ENCODE measurements at regions not wholly inside any gene's neighbourhood (a gene's known extent, or its start where the extent isn't known, plus 50 kb on each side); places are given as distances from the start of the nearest gene placed in this dataset.
"Not testable (repeated sequence)": the region's sequence is repeated elsewhere in the genome, so short reads cannot be mapped to it uniquely, and the experiment has no call there.

DNA sequence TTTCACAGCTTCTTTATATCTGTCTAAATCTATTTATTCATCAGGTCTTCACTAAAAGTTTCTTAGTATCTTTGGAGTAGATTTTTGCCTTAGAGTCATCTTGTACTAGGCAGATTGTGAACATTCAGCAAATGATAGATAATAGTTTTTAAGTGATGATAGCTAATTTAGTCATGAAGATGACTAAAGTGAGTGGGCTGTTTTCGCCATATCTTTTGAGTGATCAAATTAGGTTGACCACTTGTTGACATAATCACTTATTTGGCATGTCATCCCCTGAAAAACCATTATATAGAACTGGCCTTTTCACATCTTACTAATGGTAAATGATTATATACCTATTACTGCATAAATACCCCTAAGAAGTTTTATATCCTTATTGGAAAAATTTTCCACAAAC, 999.2 kb downstream of the PCDH17 start:
- DNase-seq = no peak

DNA sequence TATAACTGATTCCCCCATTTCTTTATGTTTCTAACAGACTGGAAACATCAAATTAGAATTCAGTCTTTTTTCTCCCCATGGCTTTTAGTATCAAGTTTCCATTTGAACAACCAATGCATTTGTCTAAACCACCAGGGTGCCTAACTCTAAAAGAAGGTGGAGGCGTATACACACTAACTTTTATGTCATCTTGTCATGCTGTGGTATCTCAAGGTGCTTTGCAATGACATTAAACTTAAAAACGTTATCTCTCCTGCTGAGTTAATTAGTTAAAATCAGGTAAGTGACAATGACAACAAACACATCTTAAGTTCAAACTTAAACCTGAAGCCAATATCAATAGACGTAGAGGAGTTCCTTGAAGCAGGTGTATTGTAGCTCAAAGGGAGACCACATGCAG, 1001.7 kb downstream of the PCDH17 start:
- no peak for DNase-seq

DNA sequence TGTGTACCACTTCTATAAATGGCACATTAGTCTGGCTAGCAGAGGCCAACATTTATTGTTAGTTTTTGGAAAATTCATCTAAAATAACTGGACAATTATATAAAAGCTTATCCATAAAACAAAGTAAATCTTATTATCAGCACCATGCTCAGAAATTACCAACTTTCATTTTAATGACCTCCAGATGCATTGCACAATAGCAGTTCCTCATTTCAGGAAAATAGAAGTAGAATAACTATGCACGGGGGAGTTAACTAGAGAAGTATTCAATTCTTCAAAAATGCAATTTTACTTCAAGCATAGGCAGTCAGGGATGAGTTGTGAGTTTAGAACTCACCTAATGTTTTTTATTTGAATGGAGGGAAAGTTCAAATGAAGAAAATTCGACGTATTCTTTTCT, 1023.5 kb downstream of the PCDH17 start:
- peak; percentile 86 for DNase-seq

DNA sequence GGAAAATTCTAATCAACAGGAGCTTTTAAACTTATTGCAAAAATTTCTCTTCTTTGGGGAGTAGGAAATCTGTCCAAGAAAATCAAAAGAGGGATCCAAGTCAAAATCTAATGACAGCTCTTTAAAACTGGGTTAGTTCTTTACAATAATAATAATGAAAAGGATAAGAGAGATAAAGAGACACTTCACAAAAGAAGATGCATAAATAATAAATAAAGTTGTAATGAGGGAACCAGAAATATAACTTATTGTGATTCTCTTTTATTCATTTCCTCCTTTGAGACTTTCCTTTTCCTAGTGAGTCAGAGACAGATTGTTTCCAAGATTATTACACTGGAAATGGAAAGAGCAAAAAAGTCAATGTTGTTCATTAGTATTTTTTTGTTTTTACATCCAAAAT, 1029.3 kb downstream of the PCDH17 start:
- no peak for DNase-seq

DNA sequence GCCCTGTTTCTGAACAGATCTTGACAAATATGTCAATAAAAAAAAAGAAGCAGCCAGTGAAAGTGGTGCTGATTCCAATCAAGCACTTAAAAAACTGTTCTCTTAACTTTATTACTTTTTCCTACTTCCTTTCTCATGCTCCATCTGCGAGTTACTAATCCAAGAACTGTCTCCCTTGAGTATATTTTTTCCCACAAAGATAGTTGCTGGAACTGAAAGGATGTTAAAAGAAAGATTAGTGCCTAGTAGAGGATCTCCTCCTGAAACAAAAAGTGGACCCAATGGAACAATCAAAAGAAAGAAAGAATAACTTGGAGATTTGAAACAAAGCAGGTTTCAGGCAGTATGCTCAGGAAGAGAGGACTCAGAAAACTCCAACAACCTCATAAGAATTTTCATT, 1034.8 kb downstream of the PCDH17 start:
- DNase-seq = no peak

DNA sequence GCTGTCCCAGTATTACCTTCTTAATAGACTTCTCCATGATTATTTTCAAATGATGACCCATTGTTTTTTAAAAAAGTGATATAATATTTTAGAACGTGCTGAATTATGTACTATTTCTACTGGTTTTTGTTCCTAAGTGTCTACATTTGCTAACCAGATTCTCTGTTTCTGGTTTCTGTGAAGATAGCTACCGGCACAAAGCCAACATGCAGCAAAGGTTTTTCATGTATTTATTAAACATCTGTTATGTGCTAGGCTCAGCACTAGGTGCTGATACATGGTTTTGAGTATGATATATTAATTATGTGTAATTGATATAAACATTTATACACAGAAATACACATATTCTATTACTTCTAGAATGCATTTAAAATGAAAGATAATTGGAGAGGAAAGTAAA, 1035.6 kb downstream of the PCDH17 start:
- no peak for DNase-seq

DNA sequence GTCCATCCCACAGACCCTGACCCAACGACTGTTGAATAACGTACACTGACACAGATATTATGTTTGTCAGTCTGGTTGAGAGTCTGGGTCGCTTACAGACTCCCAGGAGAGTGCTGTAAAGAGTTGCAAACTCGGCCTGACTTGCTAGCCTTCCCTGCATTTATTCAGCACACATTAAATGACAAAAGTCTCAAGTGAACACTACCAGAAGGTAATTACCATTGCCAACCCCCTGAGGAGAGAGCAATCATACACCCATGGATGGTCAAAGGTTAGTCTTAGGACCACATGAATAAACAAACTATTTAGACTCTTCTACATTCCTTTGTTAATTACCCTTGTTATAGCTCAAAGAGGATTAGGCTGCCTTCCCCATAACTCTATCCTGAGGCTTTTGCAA, 1048.6 kb downstream of the PCDH17 start:
- no peak for DNase-seq

DNA sequence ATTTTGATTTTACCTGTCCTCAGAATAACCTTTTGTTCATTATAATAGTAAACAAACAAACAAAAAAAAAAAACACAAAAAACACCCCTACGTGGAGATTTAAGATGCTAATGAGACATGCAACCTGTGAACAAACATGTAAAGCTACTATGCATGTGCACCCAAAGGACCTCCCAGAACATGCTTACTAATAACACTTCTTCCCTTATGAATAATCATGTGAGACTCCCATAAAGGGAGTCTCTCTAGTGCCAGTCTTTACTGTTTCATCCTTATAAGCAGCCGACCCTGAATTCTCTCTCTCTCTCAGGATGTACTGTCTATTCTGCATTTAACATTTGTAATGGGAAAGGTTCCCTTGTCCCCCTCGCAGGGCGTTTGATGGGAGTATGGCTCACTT, 1051.1 kb downstream of the PCDH17 start:
- no peak for DNase-seq

DNA sequence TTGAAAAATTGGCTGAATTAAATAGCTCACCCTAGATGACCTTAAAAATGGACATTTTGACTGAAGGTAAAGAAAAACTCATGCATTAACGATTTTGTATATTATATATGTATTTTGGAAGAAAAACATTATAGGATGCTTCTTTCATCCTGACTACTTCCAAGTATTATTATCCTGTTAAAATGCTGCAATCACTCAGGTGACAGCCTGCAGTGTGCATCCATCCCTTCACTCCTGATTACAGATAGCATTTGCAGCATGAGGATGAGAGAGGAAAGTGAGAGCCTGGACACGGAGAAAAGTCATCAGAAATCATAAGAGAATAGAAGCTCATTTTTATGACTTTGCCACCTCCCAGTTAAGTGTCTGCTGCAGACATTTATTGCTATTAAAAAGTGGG, 1055.6 kb downstream of the PCDH17 start:
- DNase-seq = no peak

DNA sequence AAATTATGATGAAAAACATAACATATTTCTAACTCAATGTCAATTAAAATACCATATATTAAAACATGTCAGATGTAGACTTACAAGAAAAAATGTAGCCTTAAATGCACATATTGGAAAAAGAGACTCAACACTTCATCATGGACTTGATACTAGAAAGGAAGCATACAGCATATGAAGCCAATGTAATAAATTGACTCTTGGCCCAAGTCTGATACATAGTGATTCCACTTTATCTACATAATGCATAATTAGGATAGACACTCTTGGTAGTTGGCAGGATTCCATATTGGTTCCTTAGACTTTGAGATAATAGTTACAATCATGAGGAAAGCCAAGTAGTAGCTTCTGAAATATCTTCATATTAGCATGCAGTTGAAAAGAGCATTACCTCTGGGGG, 1067.0 kb downstream of the PCDH17 start:
- no peak for DNase-seq

DNA sequence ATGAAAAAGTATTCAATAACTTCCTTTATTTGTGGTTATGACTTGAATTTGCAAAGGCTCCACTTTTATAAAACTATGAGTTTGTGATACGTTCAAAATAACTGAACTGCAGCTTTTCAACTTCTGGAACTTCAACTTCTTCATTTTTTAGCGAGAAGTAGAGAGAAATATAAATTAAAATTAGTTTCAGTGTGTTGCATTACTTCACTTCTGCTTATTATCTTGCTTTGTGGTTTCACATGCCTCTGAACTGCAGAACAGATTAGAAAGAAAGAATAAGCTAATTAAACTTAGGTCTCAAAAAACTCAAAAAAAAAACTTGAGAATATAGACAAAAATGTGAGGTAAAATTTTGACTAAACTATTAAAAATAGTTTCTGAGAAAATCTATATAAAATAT, 1073.4 kb downstream of the PCDH17 start:
- DNase-seq = peak; percentile 85

DNA sequence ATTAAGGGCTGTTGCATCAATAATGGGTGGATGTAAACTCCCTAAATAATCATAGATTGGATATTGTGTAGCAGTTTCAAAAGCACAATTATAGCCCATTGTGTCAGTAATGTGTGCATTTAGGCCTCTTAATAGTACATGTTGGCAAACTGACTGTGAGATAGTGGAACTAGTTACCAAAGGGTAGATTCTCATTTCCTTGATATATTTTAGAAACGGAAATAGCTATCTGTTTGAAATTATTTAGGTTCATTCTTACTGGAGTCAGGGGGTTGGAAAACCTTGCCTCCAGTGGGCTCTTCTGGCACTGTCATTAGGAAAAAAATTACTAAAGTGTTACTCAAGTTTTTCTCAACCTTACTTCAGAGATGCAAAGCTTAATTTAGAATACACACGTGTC, 1074.9 kb downstream of the PCDH17 start:
- DNase-seq = no peak

DNA sequence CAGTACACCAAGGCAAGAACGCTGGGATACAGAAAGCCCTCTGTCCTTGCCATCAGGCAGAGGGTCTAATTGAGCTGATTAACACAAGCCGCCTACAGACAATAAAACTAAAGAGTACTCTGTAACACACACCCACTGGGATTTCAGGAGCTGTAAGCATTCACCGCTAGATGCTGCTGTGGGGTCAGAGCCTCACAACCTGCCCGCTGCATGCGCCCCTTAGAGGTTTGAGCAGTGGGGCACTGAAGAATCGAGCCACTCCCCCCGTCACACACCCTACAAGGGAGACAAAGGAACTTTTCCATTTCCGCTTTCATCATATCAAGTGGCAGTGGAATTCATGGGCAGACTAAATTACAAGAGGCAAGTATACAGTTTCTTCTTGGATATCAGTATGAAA, 1080.6 kb downstream of the PCDH17 start:
- DNase-seq = no peak

DNA sequence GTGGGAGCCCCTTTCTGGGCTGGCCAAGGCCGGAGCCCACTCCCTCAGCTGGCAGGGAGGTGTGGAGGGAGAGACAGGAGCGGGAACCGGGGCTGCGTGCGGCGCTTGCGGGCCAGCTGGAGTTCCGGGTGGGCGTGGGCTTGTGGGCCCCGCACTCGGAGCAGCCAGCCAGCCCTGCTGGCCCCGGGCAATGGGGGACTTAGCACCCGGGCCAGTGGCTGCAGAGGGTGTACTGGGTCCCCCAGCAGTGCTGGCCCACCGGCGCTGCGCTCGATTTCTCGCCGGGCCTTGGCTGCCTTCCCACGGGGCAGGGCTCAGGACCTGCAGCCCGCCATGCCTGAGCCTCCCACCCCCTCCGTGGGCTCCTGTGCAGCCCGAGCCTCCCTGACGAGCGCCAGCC, 1082.5 kb downstream of the PCDH17 start:
- not testable (repeated sequence) for DNase-seq

DNA sequence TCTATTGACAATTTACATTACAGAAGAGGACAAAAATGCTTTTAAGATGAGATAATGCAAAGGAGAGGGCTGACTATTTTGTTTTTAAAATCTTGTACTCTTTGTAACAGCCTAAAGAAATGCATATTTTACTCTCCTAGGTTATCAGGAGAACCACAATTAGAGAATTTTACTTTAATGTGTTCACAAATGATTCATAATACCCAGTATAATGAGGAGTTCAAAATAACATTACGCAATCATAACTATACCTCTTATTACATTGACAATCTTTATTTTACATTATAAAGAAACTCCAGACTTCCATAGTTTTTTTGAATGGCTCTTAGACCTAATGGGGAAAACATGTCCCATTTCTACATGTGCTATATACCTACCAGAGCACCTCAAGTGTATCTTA, 1089.7 kb downstream of the PCDH17 start:
- no peak for DNase-seq

DNA sequence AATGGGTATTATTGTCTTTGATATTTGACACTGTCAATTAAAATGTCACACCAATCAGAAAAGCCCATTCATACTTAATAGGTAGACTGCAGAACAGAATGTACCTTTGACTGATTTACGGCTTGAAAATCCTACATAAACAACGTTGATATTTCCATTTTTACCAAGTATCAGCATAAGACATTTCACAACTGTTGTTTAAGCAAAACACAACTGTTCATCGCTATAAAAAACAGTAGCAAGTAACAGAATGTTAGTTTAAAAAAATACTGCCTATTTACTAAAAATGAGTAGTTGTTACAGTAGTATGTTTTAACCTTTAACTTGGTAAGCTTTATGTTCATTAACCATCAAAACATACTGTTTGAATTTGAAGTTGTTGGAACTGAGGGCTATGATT, 1096.6 kb downstream of the PCDH17 start:
- no peak for DNase-seq

DNA sequence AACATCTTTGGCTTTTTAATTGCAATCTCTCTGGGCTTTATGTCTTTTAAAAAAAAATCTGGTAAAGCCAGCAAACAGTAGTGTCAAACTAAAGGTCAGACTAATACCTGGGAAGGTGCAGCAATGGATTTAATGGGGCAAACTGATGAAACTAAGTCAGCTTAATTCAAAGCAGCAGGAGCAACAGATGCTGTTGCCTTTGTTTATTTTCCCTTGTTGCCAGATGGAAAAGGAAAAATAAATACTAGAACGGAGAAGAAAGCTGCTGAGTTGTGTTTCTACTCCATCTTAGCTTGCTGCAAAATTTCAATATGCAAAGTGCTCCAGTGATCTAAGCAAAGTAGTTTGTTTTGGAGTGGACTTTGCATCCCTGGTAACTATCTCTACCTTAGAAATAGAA, 1097.8 kb downstream of the PCDH17 start:
- no peak for DNase-seq

DNA sequence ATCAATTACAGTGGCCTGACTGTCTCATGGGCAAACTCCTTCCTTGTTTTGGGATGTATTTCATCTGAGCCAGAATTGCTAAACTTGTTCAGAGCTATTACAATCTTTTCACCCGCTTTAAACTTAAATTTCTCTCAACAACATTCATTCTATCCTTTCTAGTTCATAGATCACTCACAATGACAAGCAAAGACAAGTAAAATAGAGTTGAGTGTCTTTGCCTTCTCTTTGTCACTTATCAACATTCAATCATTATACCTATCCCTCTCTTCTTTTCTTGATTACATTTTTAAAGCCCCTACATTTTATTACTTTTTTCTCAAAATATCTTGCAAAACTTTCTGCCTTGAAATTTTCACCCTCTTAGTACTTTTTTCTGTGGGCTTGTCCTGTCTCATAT, 1113.1 kb downstream of the PCDH17 start:
- no peak for DNase-seq

DNA sequence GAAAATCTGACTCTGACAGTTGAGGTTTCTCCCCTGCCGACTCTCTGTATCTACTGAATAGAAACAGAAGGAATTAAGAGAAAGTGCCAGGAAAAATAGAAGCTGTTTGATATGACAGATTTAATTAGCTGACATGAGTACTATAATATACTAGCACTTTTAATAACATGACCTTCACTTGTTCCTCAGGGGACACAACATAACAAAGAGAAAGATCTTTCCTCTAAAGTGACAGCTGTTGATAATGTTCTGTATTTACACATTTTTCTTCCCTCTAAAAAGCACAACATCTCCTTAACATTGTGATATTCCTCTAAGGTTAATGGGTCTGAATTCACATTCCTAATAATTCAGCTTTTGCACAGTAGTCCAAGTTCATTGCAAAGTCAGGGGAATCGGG, 1136.0 kb downstream of the PCDH17 start:
- no peak for DNase-seq

DNA sequence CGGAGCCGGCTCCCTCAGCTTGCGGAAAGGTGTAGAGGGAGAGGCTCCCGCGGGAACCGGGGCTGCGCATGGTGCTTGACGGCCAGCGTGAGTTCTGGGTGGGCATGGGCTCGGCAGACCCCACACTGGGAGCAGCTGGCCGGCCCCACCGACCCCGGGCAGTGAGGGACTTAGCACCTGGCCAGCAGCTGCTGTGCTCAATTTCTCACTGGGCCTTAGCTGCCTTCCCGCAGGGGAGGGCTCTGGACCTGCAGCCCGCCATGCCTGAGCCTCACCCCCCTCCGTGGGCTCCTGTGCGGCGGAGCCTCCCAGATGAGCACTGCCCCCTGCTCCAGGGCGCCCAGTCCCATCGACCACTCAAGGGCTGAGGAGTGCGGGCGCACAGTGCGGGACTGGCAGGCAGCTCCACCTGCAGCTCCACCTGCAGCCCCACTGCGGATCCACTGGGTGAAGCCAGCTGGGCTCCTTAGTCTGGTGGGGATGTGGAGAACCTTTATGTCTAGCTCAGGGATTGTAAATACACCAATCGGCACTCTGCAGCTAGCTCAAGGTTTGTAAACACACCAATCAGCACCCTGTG, 1141.8 kb downstream of the PCDH17 start:
- no peak for DNase-seq

DNA sequence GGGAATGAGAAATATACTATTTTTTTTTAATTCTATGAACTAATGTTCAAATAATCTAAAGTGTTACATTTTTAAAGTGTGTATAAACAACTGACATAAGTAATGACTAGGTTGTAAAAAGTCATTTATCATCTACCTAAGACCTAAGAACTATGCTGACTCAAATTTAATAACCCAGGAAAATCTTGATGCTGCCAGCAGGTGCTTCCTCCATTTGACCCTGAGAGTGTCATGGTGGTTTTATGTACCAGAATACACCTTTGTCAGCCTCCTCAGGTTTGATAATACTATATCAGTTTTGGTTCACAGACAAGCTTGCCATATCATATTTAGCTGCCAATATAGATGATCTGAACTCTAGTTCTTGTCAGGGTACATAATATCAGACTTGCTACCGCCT, 1151.2 kb downstream of the PCDH17 start:
- no peak for DNase-seq

DNA sequence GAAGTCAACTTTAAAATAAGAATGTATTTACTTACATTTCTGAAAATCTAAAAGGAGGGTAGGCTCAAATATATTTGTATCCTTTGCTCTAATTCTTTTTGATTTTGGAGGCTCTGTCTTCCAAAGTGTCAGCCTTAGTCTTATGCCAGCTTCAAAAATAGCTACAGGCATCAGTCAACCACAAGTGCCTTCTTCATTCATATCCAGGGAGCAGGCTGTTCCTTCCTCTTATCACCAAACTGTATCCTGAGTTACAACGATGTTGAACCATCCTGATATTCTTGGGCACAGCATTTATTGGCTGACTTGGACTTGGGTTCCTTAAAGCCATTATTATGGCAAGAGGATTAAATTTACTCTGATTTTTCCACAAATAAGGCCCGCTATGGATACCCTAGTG, 1161.3 kb downstream of the PCDH17 start:
- no peak for DNase-seq

DNA sequence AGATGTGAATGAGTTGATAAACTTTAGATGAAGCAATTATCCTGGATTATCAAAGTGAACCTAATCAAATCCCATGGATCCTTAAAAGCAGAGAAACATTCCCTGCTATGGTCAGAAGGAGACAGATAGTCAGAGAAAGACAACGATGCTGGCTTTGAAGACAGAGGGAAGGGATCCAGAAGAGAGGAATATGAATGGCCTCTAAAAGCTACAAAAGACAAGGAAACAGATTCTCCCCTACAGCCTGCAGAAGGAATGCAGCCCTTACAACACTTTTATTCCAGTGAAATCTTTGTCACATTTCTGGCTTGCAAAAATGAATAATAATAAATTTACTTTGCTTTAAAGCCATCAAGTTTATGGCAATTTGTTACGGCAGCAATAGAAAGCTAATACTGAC, 1164.2 kb downstream of the PCDH17 start:
- no peak for DNase-seq

DNA sequence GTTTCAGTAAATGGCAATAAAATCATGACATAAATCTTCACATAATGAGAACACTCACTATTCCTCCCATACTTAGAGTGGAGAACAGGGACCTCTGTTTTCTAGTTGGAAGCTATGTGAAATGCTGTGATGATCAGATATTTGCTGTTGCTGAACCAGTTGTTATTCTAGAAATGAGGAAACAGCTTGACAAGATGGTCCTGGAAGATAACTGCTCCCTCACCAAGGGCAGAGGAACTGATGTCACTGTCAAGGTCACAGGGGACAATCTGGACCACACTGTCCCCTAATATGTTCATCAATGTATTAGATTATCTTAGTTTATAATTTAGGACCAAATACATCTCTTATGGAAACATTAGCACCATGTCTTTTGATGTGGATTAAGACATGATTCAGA, 1173.3 kb downstream of the PCDH17 start:
- DNase-seq = no peak

DNA sequence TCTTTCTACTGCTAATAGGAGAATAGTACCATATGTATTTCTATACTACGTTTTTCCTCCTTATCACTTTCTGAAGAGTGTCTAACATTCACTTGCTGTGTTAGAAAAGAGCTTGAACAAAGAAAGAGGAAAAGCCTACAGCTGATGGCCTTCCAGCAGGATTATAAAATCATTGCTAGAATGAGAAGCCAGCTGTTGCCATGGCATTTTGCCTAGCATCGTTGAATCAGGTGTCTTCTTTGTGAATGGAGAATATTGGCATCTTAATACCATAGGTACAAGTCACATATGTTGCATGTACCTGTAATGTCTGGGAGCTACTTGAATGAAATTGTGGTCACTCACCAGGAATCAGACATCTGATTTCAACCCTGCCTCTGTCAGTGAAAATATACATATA, 1174.9 kb downstream of the PCDH17 start:
- DNase-seq = no peak

DNA sequence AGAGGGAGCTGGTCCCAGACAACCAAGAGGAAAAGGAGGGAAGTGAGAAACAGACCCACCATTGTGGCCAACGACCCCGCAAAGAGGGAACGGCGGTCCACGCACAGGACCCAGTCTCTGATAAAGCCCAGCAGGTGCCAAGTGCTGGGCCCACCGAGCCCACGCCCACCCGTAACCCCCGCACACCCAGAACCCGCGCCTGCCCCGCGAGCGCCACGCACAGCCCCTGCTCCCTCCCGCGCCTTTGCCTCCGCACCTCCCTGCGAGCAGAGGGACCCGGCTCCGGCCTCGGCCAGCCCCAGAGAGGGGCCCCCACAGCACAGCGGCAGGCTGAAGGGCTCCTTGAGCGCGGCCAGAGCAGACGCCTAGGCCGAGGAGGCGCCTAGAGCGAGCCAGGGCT, 1192.2 kb downstream of the PCDH17 start:
- DNase-seq = no peak

Data from MV-4-11 (cell line).